Panc1 (cell line): ENCODE measurements at regions not wholly inside any gene's neighbourhood (a gene's known extent, or its start where the extent isn't known, plus 50 kb on each side); places are given as distances from the start of the nearest gene placed in this dataset.
"Not testable (repeated sequence)": the region's sequence is repeated elsewhere in the genome, so short reads cannot be mapped to it uniquely, and the experiment has no call there.

ENCODE experiments used
- CTCF ChIP-seq: fragments of 450-650 bp; IDR thresholded peaks from 2 replicates; pipeline ENCODE4 v1.5.1; 2017; ENCODE audit warnings: mild to moderate bottlenecking
- POLR2AphosphoS5 ChIP-seq: IDR thresholded peaks from 2 replicates; pipeline ENCODE4 v1.6.1; 2012; ENCODE audit warnings: mild to moderate bottlenecking, low read depth, low read length, moderate library complexity
- REST ChIP-seq, 2 experiments: IDR thresholded peaks; 2 replicates each; pipeline ENCODE4 v1.6.1; 2011 to 2012; ENCODE audit warnings: low read depth in 2 of 2, control low read depth in 1 of 2, low read length in 1 of 2, mild to moderate bottlenecking in 1 of 2, moderate library complexity in 1 of 2; ENCODE audit not compliant: insufficient read depth in 1 of 2
- SIN3A ChIP-seq: IDR thresholded peaks from 2 replicates; pipeline ENCODE4 v1.6.1; 2012; ENCODE audit warnings: low read depth, mild to moderate bottlenecking, low read length, moderate library complexity, borderline replicate concordance; ENCODE audit not compliant: insufficient read depth

GRCh38 chr9:66819510-66819909 lies 81.0 kb upstream of the ZNF658 start:
- not testable (repeated sequence) for TF ChIP-seq CTCF; REST (IDR thresholded peaks at IDR 0.05; ENCODE audit: insufficient read depth in 1 of 2, low read depth in 2 of 2, low read length in 1 of 2); POLR2AphosphoS5; SIN3A
